GM12878 (cell line): ENCODE measurements at regions not wholly inside any gene's neighbourhood (a gene's known extent, or its start where the extent isn't known, plus 50 kb on each side); places are given as distances from the start of the nearest gene placed in this dataset.

Experiments
- JUND ChIP-seq: IDR thresholded peaks from 2 replicates; pipeline ENCODE4 v1.6.1; 2012; ENCODE audit warnings: low read depth, mild to moderate bottlenecking, low read length, improper control_type of control experiment, moderate library complexity
- RAD51 ChIP-seq: fragments of 450-650 bp; IDR thresholded peaks from 2 replicates; pipeline ENCODE4 v1.6.1; 2016; ENCODE audit warnings: moderate library complexity, mild to moderate bottlenecking, inconsistent platforms
- RCOR1 ChIP-seq: conservative IDR thresholded peaks from 2 replicates; pipeline ENCODE4 v1.6.1; 2012; ENCODE audit warnings: low read depth, low read length, improper control_type of control experiment

DNA sequence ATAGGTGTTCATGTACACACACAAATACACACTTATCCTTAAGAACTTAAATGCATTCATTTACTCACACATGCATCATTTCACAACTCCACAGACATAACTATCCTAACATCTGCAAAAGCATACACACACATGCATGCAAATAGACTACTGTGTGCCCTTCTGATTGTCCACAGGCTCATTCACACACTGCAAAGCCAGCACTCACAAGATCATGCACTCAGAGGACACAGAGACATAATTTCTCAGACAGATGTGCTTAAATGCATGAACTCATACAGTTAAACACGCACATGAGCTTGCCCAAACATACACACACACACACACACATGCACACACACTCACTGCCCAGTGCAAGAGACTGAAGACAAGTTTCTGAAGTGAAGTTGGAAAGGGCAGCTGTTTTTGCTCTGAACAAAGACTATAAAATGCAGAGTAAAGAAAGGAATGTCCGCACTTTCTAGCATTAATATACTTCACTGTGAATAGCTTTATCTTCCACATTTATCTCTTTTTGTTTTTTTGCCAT lies 1018.0 kb upstream of the HS3ST1 start:
- TF ChIP-seq JUND: no peak
- no peak for TF ChIP-seq RAD51
- TF ChIP-seq RCOR1: no peak
